ENCODE measurements at regions not wholly inside any gene's neighbourhood (a gene's known extent, or its start where the extent isn't known, plus 50 kb on each side); places are given as distances from the start of the nearest gene placed in this dataset.

GRCh38 chr4:157574606-157575005, 354.1 kb downstream of the GRIA2 start:
- TF ChIP-seq FOXM1 (IDR thresholded peaks at IDR 0.05; ENCODE audit: borderline replicate concordance, low read depth), result no peak
- TF ChIP-seq RAD21 (IDR thresholded peaks at IDR 0.05; ENCODE audit: low read depth), result no peak
- no peak for TF ChIP-seq TEAD4 (IDR thresholded peaks at IDR 0.05)
- no peak for TF ChIP-seq CEBPB (IDR thresholded peaks at IDR 0.05)
- no peak for TF ChIP-seq ZBTB7A (IDR thresholded peaks at IDR 0.05; ENCODE audit: low read depth)
- TF ChIP-seq MAX (IDR thresholded peaks at IDR 0.05), result no peak
- TF ChIP-seq NFIC (IDR thresholded peaks at IDR 0.05), result no peak
- TF ChIP-seq, protein P1, sequence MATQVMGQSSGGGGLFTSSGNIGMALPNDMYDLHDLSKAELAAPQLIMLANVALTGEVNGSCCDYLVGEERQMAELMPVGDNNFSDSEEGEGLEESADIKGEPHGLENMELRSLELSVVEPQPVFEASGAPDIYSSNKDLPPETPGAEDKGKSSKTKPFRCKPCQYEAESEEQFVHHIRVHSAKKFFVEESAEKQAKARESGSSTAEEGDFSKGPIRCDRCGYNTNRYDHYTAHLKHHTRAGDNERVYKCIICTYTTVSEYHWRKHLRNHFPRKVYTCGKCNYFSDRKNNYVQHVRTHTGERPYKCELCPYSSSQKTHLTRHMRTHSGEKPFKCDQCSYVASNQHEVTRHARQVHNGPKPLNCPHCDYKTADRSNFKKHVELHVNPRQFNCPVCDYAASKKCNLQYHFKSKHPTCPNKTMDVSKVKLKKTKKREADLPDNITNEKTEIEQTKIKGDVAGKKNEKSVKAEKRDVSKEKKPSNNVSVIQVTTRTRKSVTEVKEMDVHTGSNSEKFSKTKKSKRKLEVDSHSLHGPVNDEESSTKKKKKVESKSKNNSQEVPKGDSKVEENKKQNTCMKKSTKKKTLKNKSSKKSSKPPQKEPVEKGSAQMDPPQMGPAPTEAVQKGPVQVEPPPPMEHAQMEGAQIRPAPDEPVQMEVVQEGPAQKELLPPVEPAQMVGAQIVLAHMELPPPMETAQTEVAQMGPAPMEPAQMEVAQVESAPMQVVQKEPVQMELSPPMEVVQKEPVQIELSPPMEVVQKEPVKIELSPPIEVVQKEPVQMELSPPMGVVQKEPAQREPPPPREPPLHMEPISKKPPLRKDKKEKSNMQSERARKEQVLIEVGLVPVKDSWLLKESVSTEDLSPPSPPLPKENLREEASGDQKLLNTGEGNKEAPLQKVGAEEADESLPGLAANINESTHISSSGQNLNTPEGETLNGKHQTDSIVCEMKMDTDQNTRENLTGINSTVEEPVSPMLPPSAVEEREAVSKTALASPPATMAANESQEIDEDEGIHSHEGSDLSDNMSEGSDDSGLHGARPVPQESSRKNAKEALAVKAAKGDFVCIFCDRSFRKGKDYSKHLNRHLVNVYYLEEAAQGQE (IDR thresholded peaks at IDR 0.05; ENCODE audit: low read depth), result no peak
- TF ChIP-seq EP300 (IDR thresholded peaks at IDR 0.05; ENCODE audit: borderline replicate concordance), result no peak
- TF ChIP-seq USF1 (IDR thresholded peaks at IDR 0.05), result no peak
- TF ChIP-seq EGR1 (IDR thresholded peaks at IDR 0.05), result no peak
- no peak for TF ChIP-seq CREB1 (IDR thresholded peaks at IDR 0.05; ENCODE audit: low read depth)
- no peak for TF ChIP-seq TAF1 (IDR thresholded peaks at IDR 0.05; ENCODE audit: low read depth)
- TF ChIP-seq TCF12 (IDR thresholded peaks at IDR 0.05; ENCODE audit: low read depth), result no peak
- TF ChIP-seq YY1 (IDR thresholded peaks at IDR 0.05; ENCODE audit: low read depth), result no peak

GRCh38 chr4:157572951-157573350, 352.4 kb downstream of the GRIA2 start:
- TF ChIP-seq MAX (IDR thresholded peaks at IDR 0.05), result no peak

DNA sequence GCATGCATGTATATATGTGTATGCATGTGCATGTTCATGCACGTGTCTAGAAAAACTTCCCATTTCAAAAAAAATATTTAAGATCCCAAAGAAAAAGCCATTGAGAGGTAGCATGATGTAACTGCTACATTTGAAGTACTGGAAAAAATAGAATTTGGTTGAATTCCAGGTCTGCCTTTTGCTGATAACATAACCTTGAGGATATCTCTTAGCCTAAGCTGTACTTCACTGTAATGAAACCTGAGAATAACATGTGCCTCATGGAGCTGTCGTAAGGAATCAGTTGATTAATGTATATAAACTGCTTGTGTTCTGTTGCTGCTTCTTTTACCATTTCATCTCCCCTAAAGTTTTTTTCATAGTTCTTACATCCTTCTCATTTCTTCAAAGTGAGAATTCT, 351.8 kb downstream of the GRIA2 start:
- TF ChIP-seq NFIC (IDR thresholded peaks at IDR 0.05), result no peak
- TF ChIP-seq, protein P1 (IDR thresholded peaks at IDR 0.05; ENCODE audit: low read depth), result no peak
- no peak for TF ChIP-seq TAF1 (IDR thresholded peaks at IDR 0.05; ENCODE audit: low read depth)
- TF ChIP-seq CREB1 (IDR thresholded peaks at IDR 0.05; ENCODE audit: low read depth), result no peak
- no peak for TF ChIP-seq ZBTB7A (IDR thresholded peaks at IDR 0.05; ENCODE audit: low read depth)
- TF ChIP-seq YY1 (IDR thresholded peaks at IDR 0.05; ENCODE audit: low read depth), result no peak
- no peak for TF ChIP-seq USF1 (IDR thresholded peaks at IDR 0.05)
- TF ChIP-seq EGR1 (IDR thresholded peaks at IDR 0.05), result no peak
- TF ChIP-seq CEBPB (IDR thresholded peaks at IDR 0.05), result no peak
- TF ChIP-seq FOXM1 (IDR thresholded peaks at IDR 0.05; ENCODE audit: borderline replicate concordance, low read depth), result no peak
- TF ChIP-seq TCF12 (IDR thresholded peaks at IDR 0.05; ENCODE audit: low read depth), result no peak
- TF ChIP-seq RAD21 (IDR thresholded peaks at IDR 0.05; ENCODE audit: low read depth), result no peak
- TF ChIP-seq MAX (IDR thresholded peaks at IDR 0.05), result no peak
- TF ChIP-seq TEAD4 (IDR thresholded peaks at IDR 0.05), result no peak
- TF ChIP-seq EP300 (IDR thresholded peaks at IDR 0.05; ENCODE audit: borderline replicate concordance), result no peak

- TF ChIP-seq MAX (IDR thresholded peaks at IDR 0.05), result no peak
- no peak for TF ChIP-seq ZBTB7A (IDR thresholded peaks at IDR 0.05; ENCODE audit: low read depth)
These were observed 344.2 kb downstream of the GRIA2 start for GRCh38 chr4:157564771-157565170.

DNA sequence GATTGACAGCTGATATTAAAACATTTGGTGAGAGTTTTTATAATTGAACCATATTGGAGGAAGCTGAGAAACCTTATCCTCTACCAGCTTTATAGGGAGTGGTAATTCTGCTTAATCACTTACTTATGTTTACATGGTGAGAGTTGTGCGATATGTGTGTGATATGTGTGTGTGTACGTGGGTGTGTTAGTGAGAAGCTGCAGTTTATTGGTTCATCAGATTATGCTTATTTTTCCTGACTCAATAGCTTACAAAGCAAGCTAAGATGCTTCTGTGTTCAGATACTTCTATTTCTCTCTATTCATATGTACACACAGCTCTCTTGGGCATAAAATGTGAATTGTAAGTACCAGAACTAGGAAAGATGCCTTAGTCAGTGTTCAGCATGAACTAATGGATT, 343.7 kb downstream of the GRIA2 start:
- TF ChIP-seq TEAD4 (IDR thresholded peaks at IDR 0.05), result no peak

- no peak for TF ChIP-seq YY1 (IDR thresholded peaks at IDR 0.05; ENCODE audit: low read depth)
- TF ChIP-seq TAF1 (IDR thresholded peaks at IDR 0.05; ENCODE audit: low read depth), result no peak
- TF ChIP-seq CREB1 (IDR thresholded peaks at IDR 0.05; ENCODE audit: low read depth), result no peak
- no peak for TF ChIP-seq TCF12 (IDR thresholded peaks at IDR 0.05; ENCODE audit: low read depth)
- no peak for TF ChIP-seq EGR1 (IDR thresholded peaks at IDR 0.05)
- TF ChIP-seq TEAD4 (IDR thresholded peaks at IDR 0.05), result no peak
- no peak for TF ChIP-seq MAX (IDR thresholded peaks at IDR 0.05)
- TF ChIP-seq ZBTB7A (IDR thresholded peaks at IDR 0.05; ENCODE audit: low read depth), result no peak
- TF ChIP-seq, protein P1 (IDR thresholded peaks at IDR 0.05; ENCODE audit: low read depth), result no peak
- TF ChIP-seq NFIC (IDR thresholded peaks at IDR 0.05), result no peak
- no peak for TF ChIP-seq USF1 (IDR thresholded peaks at IDR 0.05)
- TF ChIP-seq RAD21 (IDR thresholded peaks at IDR 0.05; ENCODE audit: low read depth), result no peak
- no peak for TF ChIP-seq CEBPB (IDR thresholded peaks at IDR 0.05)
- no peak for TF ChIP-seq EP300 (IDR thresholded peaks at IDR 0.05; ENCODE audit: borderline replicate concordance)
- TF ChIP-seq FOXM1 (IDR thresholded peaks at IDR 0.05; ENCODE audit: borderline replicate concordance, low read depth), result no peak
These were observed 337.5 kb downstream of the GRIA2 start for GRCh38 chr4:157558016-157558415.

All from Ishikawa (cell line).